ENCODE measurements at regions not wholly inside any gene's neighbourhood (a gene's known extent, or its start where the extent isn't known, plus 50 kb on each side); places are given as distances from the start of the nearest gene placed in this dataset.

DNA sequence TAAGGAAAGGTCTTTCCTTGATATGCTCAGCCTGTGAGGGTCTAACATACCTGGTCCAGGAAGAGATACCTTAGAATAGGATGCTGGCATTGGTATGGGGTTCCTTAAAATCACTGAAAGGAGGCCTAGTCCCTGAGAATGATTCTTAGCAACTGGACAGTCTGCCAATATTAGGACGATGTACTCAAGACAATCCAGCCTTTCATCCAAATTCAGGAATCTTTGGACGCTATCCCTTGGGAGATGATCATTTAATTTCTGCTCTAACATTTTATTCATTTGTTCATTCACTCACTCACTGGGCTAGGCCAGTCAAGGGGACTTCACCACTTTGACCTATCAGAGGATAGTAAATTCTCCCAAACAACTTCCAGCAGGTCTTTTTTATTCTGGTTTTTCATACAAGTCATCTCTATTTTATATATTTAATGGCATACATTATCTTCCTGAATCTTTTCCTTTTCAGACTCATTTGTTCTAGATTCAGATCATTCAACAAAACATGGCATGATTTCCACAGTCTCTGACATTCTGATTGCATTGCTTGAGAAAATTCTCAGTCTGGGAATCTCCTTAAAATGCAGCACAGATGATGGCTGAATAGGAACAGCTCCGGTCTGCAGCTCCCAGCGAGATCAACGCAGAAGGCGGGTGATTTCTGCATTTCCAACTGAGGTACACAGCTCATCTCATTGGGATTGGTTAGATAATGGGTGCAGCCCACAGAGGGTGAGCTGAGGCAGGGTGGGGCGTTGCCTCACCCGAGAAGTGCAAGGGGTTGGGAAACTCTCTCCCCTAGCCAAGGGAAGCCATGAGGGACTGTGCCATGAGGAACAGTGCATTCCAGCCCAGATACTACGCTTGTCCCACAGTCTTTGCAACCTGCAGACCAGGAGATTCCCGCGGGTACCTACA, 118.0 kb upstream of the PRICKLE1 start:
- Histone ChIP-seq H3K9me2 (ENCODE audit: insufficient read depth, low read length) (no peaks in the 10 kb centered on the region), H3K4me3 (ENCODE audit: low read length) (no peak overlapping the region), H3K27ac (ENCODE audit: low read length) (peak overlapping the region; percentile 42), H3K36me3 (ENCODE audit: insufficient read depth, low read length) (no peaks in the 10 kb centered on the region), H3K9ac (ENCODE audit: low read length) (no peak overlapping the region), H4K20me1 (ENCODE audit: insufficient read depth) (no peaks in the 10 kb centered on the region), H3K4me2 (ENCODE audit: low read length) (no peak overlapping the region), H3F3A (ENCODE audit: insufficient read depth, low read length, poor library complexity, severe bottlenecking) (no peaks in the 10 kb centered on the region), H3K27me3 (ENCODE audit: insufficient read depth, low read depth, low read length) (no peaks in the 10 kb centered on the region), H3K9me3 (ENCODE audit: low read length) (no peaks in the 10 kb centered on the region), H3K79me2 (replicated peaks; ENCODE audit: insufficient read depth, low read length) (no peaks in the 10 kb centered on the region), H2AFZ (ENCODE audit: low read depth, low read length) (no peak overlapping the region)
- TF ChIP-seq EP300 (conservative IDR thresholded peaks at IDR 0.05; ENCODE audit: poor library complexity, severe bottlenecking) (peak; percentile 20), POLR2AphosphoS5 (IDR thresholded peaks at IDR 0.05) (no peak), SMC3 (conservative IDR thresholded peaks at IDR 0.05; ENCODE audit: poor library complexity) (no peak)
- TF ChIP-seq, protein P1, sequence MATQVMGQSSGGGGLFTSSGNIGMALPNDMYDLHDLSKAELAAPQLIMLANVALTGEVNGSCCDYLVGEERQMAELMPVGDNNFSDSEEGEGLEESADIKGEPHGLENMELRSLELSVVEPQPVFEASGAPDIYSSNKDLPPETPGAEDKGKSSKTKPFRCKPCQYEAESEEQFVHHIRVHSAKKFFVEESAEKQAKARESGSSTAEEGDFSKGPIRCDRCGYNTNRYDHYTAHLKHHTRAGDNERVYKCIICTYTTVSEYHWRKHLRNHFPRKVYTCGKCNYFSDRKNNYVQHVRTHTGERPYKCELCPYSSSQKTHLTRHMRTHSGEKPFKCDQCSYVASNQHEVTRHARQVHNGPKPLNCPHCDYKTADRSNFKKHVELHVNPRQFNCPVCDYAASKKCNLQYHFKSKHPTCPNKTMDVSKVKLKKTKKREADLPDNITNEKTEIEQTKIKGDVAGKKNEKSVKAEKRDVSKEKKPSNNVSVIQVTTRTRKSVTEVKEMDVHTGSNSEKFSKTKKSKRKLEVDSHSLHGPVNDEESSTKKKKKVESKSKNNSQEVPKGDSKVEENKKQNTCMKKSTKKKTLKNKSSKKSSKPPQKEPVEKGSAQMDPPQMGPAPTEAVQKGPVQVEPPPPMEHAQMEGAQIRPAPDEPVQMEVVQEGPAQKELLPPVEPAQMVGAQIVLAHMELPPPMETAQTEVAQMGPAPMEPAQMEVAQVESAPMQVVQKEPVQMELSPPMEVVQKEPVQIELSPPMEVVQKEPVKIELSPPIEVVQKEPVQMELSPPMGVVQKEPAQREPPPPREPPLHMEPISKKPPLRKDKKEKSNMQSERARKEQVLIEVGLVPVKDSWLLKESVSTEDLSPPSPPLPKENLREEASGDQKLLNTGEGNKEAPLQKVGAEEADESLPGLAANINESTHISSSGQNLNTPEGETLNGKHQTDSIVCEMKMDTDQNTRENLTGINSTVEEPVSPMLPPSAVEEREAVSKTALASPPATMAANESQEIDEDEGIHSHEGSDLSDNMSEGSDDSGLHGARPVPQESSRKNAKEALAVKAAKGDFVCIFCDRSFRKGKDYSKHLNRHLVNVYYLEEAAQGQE (IDR thresholded peaks at IDR 0.05; ENCODE audit: borderline replicate concordance), result peak; percentile 73

DNA sequence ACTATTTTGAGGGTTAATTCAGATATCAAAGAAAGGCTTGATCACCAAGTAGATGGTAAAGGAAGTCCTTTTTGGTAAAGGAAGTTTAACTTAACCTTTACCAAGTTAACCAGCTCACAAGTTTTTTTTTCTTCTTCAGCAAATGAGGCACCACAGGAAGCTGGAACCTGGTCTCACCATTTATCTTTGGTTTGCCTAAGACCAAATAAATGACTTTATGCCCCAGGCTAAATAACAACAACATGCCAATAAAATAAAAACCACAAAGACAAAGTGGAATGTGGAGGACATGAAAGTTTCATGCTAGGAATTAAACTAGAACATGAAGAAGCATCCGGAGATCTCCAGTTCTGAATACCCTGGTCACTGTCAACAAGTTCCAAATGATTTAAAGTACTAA, 116.8 kb upstream of the PRICKLE1 start:
- H3K79me2 ChIP-seq (replicated peaks; ENCODE audit: insufficient read depth, low read length), result no peaks in the 10 kb centered on the region
- no peaks in the 10 kb centered on the region for H3F3A ChIP-seq (ENCODE audit: insufficient read depth, low read length, poor library complexity, severe bottlenecking)
- TF ChIP-seq MXI1 (conservative IDR thresholded peaks at IDR 0.05; ENCODE audit: poor library complexity, severe bottlenecking) (no peak), EZH2 (IDR thresholded peaks at IDR 0.05; ENCODE audit: borderline replicate concordance, insufficient read depth, low read length, poor library complexity, severe bottlenecking) (no peak), EP300 (conservative IDR thresholded peaks at IDR 0.05; ENCODE audit: poor library complexity, severe bottlenecking) (no peak), POLR2AphosphoS5 (IDR thresholded peaks at IDR 0.05) (no peak), RAD21 (conservative IDR thresholded peaks at IDR 0.05) (no peak), TAF1 (IDR thresholded peaks at IDR 0.05; ENCODE audit: low read depth) (no peak), SMC3 (conservative IDR thresholded peaks at IDR 0.05; ENCODE audit: poor library complexity) (no peak)
- TF ChIP-seq, protein P1 (IDR thresholded peaks at IDR 0.05; ENCODE audit: borderline replicate concordance), result no peak
- TF ChIP-seq, protein P2, sequence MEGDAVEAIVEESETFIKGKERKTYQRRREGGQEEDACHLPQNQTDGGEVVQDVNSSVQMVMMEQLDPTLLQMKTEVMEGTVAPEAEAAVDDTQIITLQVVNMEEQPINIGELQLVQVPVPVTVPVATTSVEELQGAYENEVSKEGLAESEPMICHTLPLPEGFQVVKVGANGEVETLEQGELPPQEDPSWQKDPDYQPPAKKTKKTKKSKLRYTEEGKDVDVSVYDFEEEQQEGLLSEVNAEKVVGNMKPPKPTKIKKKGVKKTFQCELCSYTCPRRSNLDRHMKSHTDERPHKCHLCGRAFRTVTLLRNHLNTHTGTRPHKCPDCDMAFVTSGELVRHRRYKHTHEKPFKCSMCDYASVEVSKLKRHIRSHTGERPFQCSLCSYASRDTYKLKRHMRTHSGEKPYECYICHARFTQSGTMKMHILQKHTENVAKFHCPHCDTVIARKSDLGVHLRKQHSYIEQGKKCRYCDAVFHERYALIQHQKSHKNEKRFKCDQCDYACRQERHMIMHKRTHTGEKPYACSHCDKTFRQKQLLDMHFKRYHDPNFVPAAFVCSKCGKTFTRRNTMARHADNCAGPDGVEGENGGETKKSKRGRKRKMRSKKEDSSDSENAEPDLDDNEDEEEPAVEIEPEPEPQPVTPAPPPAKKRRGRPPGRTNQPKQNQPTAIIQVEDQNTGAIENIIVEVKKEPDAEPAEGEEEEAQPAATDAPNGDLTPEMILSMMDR (IDR thresholded peaks at IDR 0.05; ENCODE audit: poor library complexity, severe bottlenecking), result no peak
- no peaks in the 10 kb centered on the region for H3K27me3 ChIP-seq (ENCODE audit: insufficient read depth, low read depth, low read length)
- no peak overlapping the region for H3K4me3 ChIP-seq (ENCODE audit: low read length)
- no peak overlapping the region for H3K4me2 ChIP-seq (ENCODE audit: low read length)
- no peak overlapping the region for H2AFZ ChIP-seq (ENCODE audit: low read depth, low read length)
- no peaks in the 10 kb centered on the region for H4K20me1 ChIP-seq (ENCODE audit: insufficient read depth)
- no peak overlapping the region for H3K9ac ChIP-seq (ENCODE audit: low read length)
- no peaks in the 10 kb centered on the region for H3K9me2 ChIP-seq (ENCODE audit: insufficient read depth, low read length)
- H3K9me3 ChIP-seq (ENCODE audit: low read length), result no peaks in the 10 kb centered on the region
- H3K27ac ChIP-seq (ENCODE audit: low read length), result no peak overlapping the region
- no peaks in the 10 kb centered on the region for H3K36me3 ChIP-seq (ENCODE audit: insufficient read depth, low read length)
